NCI-H1417 (cell line): ENCODE measurements at regions not wholly inside any gene's neighbourhood (a gene's known extent, or its start where the extent isn't known, plus 50 kb on each side); places are given as distances from the start of the nearest gene placed in this dataset.
"Not testable (repeated sequence)": the region's sequence is repeated elsewhere in the genome, so short reads cannot be mapped to it uniquely, and the experiment has no call there.

Experiments
- DNase-seq, 3 experiments: peaks; one replicate each; lab custom pipeline; 2025; lab: John Stamatoyannopoulos, UW

- no peak for DNase-seq
Measured at GRCh38 chr5:21613971-21614488, 1239.1 kb downstream of the CDH12 start.

DNA sequence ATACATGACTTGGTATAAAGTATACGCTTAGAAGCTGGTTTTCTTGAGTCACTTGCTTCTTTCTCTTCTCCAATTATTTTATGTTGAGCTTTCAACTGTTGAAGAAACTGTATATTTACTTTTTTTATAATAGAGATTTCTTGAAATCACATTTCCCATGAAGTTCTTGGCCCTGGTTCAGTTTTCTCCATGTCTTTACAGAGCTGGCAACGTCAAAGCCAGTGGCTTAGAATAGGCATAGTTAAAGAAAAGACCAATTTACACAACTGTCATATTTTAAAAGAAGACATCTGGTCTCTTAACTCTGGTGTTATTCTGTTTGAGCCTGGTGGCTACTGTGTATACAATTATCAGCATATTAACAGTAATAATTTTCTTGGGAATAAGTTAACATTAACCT is 1249.3 kb downstream of the CDH12 start:
- DNase-seq = no peak

GRCh38 chr5:21594566-21594965 is 1258.6 kb downstream of the CDH12 start:
- no peak for DNase-seq

- no peak for DNase-seq
Measured at GRCh38 chr5:21593261-21593660, 1259.9 kb downstream of the CDH12 start.

DNA sequence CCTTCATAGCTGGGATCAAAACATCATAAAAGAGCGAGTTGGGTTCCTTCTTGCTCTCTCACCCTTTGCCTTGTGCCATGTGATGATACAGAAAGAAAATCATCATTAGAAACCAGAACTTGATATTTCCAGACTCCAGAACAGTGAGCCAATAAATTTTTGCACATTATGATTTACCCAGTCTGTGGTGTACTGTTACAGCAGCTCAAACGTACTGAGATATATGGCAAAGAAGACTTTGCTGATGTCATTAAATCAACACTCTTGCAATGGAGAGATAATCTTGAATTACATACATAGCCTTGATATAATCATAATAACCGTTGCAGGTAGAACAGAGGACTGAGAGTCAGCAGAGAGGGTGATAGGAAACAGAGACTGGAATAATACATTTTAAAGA is 1271.6 kb downstream of the CDH12 start:
- no peak for DNase-seq

- DNase-seq = peak in 2 of 3 experiments; percentile 63 to 95
Measured at GRCh38 chr5:21574961-21575360, 1278.2 kb downstream of the CDH12 start.

DNA sequence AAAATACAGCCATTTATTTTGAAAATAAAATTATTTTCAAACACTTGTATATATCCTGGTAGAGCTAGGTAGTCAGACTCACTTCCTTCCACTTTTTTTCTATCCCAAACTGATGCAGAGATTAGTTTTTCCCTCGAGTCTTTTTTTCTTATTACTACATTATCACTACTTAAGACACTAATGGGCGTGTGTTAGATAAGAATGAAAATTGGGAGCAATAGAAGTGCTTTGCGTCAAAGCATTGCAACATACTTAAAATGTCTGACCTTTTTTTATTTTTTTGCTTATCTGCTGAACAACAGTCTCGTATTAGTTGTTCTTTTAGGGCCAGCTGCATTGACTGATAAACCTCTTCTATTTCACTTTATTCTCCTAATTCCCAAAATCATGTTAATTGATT is 1278.7 kb downstream of the CDH12 start:
- DNase-seq = no peak

DNA sequence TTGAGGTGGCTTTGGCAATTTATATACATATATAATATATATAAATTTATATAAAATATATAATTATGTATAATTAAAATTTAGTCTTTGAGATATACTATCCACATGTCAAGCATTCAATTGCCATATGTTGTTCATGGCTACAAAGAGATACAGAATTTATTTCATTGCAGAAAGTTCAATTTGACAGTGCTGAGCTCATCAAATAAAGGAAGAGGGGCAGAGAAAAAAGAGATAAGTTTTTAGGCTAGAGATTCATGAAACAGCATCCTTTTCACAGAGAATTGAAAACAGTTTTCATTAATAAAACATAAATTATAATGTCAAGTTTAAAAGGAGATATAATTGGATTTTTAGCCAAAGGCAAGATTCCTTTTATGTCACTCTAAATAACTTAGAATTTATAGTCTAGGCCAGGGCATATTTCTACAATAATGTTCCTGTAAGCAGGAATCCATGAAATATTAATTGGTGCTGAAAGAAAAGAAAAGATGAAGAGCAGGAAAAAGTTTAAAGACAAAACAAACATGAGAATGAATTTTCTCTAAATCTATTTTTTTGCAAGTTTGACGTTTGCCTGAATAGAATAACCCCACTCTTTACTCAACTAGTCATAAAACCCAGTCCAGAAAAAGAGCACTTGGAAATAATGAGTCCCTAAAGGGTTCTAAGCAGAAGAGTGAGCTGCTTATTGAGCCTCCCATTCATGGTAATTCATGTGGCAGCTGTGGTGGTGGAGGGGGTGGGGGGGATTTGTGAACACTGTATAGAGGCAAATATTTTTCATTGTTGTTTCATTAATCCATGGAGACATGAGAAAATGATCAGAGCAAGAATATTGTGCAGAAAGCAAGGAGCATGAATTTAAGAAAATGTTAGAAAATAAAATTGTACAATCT is 1279.5 kb downstream of the CDH12 start:
- peak; percentile 31 to 76 (median 46) for DNase-seq

- not testable (repeated sequence) for DNase-seq
Measured at GRCh38 chr5:21571196-21571595, 1281.9 kb downstream of the CDH12 start.

GRCh38 chr5:21559109-21559508 is 1294.0 kb downstream of the CDH12 start:
- not testable (repeated sequence) for DNase-seq

DNA sequence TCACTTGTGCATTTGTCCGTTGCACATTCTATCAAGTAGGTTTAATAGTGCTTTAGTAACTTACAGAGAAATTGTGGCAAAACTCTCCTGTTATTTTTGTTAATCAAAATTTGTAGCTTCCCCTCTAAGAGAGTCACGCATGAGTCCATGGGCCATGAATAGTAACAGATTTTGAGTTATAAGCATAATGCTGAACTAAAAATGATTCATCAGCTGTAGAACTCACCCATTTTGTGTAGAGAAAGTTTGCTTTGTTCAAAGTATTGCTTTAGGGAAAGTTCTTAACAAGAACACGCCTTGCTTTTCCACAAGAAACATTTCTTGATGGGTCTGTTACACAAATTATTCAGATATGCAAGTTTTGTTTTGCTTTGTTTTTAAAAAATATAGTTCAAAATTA is 1300.9 kb downstream of the CDH12 start:
- DNase-seq = not testable (repeated sequence)

DNA sequence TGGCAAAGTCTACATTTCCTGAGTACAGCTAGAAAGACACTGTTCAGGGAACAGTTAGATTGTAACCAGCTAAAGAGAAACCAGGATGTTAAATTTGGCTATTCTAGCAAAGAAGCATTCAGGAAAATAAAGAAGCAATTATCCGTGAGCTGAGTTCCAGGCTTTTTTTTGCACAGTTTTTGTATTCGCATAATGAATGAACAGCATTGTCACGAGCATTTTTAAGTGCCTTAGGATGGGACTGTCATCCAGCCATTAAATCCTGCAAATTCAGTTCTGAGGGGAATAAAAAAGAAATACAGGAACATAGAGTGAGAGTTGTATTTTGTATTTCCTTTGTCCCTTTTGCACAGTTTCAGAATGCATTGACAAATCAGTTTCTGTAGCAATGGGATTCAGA is 1302.2 kb downstream of the CDH12 start:
- not testable (repeated sequence) for DNase-seq

- peak in 1 of 3 experiments; percentile 30 for DNase-seq
Measured at GRCh38 chr5:21547656-21548055, 1305.5 kb downstream of the CDH12 start.

DNA sequence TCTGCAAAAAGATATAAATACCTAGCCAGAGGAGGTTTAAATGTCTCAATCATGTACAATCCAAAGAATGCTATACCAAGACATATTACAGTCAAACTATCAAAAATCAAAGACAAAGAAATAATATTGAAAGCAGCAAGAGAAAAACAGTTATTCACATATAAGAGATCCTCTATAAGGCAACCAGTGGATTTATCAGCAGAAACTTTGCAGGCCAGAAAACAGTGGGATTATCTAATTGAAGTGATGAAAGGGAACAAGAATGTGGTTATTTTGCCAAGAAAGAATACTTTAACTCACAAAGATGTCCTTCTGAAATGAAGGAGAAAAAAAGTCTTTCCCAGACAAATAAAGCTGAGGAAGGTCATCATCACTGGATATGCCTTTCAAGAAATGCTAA is 1318.0 kb downstream of the CDH12 start:
- DNase-seq = not testable (repeated sequence)

- DNase-seq = not testable (repeated sequence)
Measured at GRCh38 chr5:21521157-21521556, 1332.0 kb downstream of the CDH12 start.

- DNase-seq = not testable (repeated sequence)
Measured at GRCh38 chr5:21496926-21497325, 1356.2 kb downstream of the CDH12 start.

- DNase-seq = not testable (repeated sequence)
Measured at GRCh38 chr5:21496056-21496455, 1357.1 kb downstream of the CDH12 start.

- not testable (repeated sequence) for DNase-seq
Measured at GRCh38 chr5:21495235-21495634, 1357.9 kb downstream of the CDH12 start.

DNA sequence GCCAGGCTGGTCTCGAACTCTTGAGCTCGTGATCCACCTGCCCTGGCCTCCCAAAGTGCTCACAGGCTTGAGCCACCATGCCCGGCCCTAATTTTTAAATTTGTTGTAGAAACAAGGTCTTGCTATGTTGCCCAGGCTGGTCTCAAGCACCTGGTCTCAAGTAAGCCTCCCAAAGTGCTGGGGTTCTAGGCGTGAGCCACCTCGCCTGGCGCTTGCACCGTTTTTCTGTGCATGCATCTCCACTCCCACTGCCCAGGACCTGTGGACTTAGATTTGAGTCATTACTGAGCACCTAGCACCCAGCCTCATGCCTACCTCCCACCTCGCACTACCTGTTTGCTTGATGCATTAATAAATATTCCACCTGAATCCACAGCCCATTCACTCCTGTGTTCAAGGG is 1359.1 kb downstream of the CDH12 start:
- not testable (repeated sequence) for DNase-seq

DNA sequence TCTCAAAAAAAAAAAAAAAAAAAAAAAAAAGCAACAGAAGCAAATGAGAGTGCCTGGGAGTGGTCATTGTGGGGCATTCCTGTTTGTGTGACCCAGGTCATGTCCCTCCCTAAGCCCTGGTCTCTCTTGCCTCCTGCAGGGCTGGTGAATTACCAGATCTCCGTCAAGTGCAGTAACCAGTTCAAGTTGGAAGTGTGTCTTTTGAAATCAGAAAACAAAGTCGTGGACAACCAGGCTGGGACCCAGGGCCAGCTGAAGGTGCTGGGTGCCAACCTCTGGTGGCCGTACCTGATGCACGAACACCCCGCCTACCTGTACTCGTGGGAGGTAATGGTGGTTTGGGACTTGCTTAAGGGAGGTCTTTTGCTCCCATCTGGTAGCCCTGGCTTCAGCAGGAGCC is 1362.0 kb downstream of the CDH12 start:
- DNase-seq = not testable (repeated sequence)

DNA sequence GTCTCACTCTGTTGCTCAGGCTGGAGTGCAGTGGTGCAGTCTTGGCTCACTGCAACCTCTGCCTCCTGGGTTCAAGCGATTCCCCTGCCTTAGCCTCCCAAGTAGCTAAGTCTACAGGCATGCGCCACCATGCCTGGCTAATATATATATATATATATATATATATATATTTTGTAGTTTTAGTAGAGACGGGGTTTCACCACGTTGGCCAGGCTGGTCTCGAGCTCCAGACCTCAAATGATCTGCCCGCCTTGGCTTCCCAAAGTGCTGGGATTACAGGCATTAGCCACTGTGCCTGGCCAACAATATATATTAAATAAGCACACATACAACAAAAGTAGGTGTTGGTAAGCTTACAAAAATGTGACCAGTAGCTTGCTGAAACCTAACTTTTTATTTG is 1364.3 kb downstream of the CDH12 start:
- DNase-seq = not testable (repeated sequence)

- DNase-seq = not testable (repeated sequence)
Measured at GRCh38 chr5:21485458-21486000, 1367.6 kb downstream of the CDH12 start.

GRCh38 chr5:21484498-21484889 is 1368.7 kb downstream of the CDH12 start:
- DNase-seq = not testable (repeated sequence)
